ENCODE measurements at regions not wholly inside any gene's neighbourhood (a gene's known extent, or its start where the extent isn't known, plus 50 kb on each side); places are given as distances from the start of the nearest gene placed in this dataset.

DNA sequence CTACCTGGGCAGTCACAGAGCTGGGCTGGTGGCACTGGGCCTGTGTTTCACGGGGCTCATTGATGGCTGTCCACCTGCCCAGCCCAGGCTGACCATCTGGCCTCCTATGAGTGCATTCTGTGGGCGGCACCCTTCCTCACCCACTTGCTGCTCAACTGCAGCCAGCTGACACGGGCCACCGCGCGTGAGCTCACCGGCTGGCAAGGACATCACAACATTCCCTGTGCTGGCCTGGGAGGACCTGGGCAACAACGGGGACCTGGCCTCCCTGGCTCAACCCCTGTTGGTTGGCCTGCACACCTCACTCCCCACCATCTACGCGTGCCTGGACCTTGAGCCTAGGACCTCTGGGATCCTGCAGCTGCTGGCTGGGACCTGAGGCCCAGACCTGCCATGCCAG is 98.2 kb upstream of the DTNA start:
- Histone ChIP-seq H3K36me3 (replicated peaks in 1 of 2; ENCODE audit: control insufficient read depth in 2 of 2, insufficient read depth in 2 of 2, low read length in 2 of 2) (no peaks in the 10 kb centered on the region), H3K14ac (ENCODE audit: low read length) (peak overlapping the region; percentile 86), H4K91ac (ENCODE audit: low read depth, low read length, poor library complexity) (no peak overlapping the region), H2AFZ (ENCODE audit: low read length) (no peak overlapping the region), H3K9ac (ENCODE audit: low read depth, low read length, poor library complexity) (peak overlapping the region; percentile 50), H3K79me1 (ENCODE audit: low read depth, low read length) (no peaks in the 10 kb centered on the region), H3K9me3 (replicated peaks in 1 of 2; ENCODE audit: control insufficient read depth in 2 of 2, insufficient read depth in 1 of 2, low read depth in 1 of 2, low read length in 2 of 2) (peaks cover 0 to 4% of the 10 kb centered on the region in 2 donors), H4K8ac (ENCODE audit: low read depth, low read length) (peak overlapping the region; percentile 65), H2BK15ac (ENCODE audit: low read length) (peak overlapping the region; percentile 49), H3K27me3 (ENCODE audit: control insufficient read depth in 3 of 3, insufficient read depth in 3 of 3, low read depth in 1 of 3, low read length in 3 of 3) (no peaks in the 10 kb centered on the region), H3K4me2 (ENCODE audit: insufficient read depth, low read length, poor library complexity, severe bottlenecking) (no peak overlapping the region), H3K4ac (ENCODE audit: low read length) (peak overlapping the region; percentile 37), H3K4me3 (ENCODE audit: low read length in 2 of 2) (peak overlapping the region in 1 of 2 donors; percentile 37), H3K23ac (ENCODE audit: low read depth, low read length, poor library complexity) (peak overlapping the region; percentile 95), H2BK5ac (ENCODE audit: low read length) (peak overlapping the region; percentile 66), H2BK120ac (ENCODE audit: low read depth, low read length) (no peak overlapping the region), H3K4me1 (ENCODE audit: control insufficient read depth in 2 of 2, insufficient read depth in 1 of 2, low read depth in 1 of 2, low read length in 2 of 2) (no peaks in the 10 kb centered on the region), H2AK5ac (ENCODE audit: low read depth, low read length) (peak overlapping the region; percentile 71), H3K27ac (replicated peaks; ENCODE audit: low read length) (no peak overlapping the region), H2BK12ac (ENCODE audit: low read length) (peak overlapping the region; percentile 76), H3K18ac (ENCODE audit: low read length) (peak overlapping the region; percentile 89)
- no CpG with 5 or more reads among the region's 10 CpGs for WGBS, 2 donors (ENCODE audit: extremely low coverage in 2 of 2, insufficient read length in 2 of 2, insufficient replicate concordance in 1 of 2)
- no peak for DNase-seq (ENCODE audit: low spot score)

DNA sequence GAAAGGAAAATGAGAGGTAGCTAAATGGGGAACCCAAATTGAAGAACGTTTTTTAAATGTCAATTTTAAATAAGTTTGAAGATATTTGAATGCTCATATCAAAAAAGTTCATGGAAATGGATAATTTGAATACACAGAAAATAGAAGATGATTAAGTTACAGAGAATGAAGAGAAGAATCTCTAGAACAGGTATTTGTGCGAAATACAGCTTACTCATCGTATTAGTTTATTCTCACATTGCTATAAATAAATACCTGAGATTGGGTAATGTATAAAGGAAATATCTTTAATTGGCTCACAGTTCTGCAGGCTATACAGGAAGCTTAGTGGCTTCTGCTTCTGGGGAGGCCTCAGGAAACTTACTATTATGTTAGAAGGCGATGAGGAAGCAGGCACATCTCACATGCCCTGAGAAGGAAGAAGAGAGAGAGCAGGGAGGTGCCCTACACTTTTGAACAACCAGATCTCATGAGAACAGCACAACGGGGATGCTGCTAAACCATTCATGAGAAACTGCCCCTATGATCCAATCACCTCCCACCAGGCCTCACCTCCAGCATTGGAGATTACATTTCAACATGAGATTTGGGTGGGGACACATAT is 89.7 kb upstream of the DTNA start:
- H2BK12ac ChIP-seq (ENCODE audit: low read length): no peak overlapping the region
- H3K18ac ChIP-seq (ENCODE audit: low read length): no peak overlapping the region
- no peak overlapping the region for H3K4ac ChIP-seq (ENCODE audit: low read length)
- H3K9me3 ChIP-seq (replicated peaks in 1 of 2; ENCODE audit: control insufficient read depth in 2 of 2, insufficient read depth in 1 of 2, low read depth in 1 of 2, low read length in 2 of 2): peaks cover 0 to 5% of the 10 kb centered on the region in 2 donors
- H3K4me2 ChIP-seq (ENCODE audit: insufficient read depth, low read length, poor library complexity, severe bottlenecking): no peak overlapping the region
- no peak overlapping the region for H2AFZ ChIP-seq (ENCODE audit: low read length)
- no peak overlapping the region for H3K9ac ChIP-seq (ENCODE audit: low read depth, low read length, poor library complexity)
- H4K91ac ChIP-seq (ENCODE audit: low read depth, low read length, poor library complexity): no peak overlapping the region
- no peak overlapping the region for H3K14ac ChIP-seq (ENCODE audit: low read length)
- no peak for DNase-seq (ENCODE audit: low spot score)
- H3K4me1 ChIP-seq (ENCODE audit: control insufficient read depth in 2 of 2, insufficient read depth in 1 of 2, low read depth in 1 of 2, low read length in 2 of 2): no peaks in the 10 kb centered on the region
- no peaks in the 10 kb centered on the region for H3K79me1 ChIP-seq (ENCODE audit: low read depth, low read length)
- no peak overlapping the region for H3K4me3 ChIP-seq (ENCODE audit: low read length in 2 of 2)
- no CpG with 5 or more reads among the region's 5 CpGs for WGBS, 2 donors (ENCODE audit: extremely low coverage in 2 of 2, insufficient read length in 2 of 2, insufficient replicate concordance in 1 of 2)
- no peak overlapping the region for H2BK5ac ChIP-seq (ENCODE audit: low read length)
- no peaks in the 10 kb centered on the region for H3K36me3 ChIP-seq (replicated peaks in 1 of 2; ENCODE audit: control insufficient read depth in 2 of 2, insufficient read depth in 2 of 2, low read length in 2 of 2)
- no peak overlapping the region for H4K8ac ChIP-seq (ENCODE audit: low read depth, low read length)
- H2BK15ac ChIP-seq (ENCODE audit: low read length): no peak overlapping the region
- H2BK120ac ChIP-seq (ENCODE audit: low read depth, low read length): no peak overlapping the region
- no peak overlapping the region for H3K27ac ChIP-seq (replicated peaks; ENCODE audit: low read length)
- no peak overlapping the region for H3K23ac ChIP-seq (ENCODE audit: low read depth, low read length, poor library complexity)
- H2AK5ac ChIP-seq (ENCODE audit: low read depth, low read length): no peak overlapping the region
- H3K27me3 ChIP-seq (ENCODE audit: control insufficient read depth in 3 of 3, insufficient read depth in 3 of 3, low read depth in 1 of 3, low read length in 3 of 3): no peaks in the 10 kb centered on the region

DNA sequence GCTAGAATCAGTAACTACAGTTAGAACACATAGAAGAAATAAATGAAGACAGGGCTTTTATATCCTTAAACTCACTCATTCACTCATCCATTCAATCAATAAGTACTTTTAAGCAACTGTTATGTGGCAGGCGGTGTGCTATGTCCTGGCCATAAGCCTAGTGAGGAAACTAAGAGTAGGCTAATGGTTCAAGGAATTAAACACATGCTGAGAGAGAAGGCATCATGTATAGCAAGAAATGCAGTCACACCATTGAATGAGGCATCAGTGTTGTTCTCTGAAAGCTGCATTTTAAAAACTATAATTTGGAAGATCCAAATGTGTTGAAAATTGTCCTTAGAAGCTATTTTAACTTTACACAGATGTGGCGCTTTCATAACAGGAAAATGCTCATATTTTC is 86.5 kb upstream of the DTNA start:
- no peak overlapping the region for H2AK5ac ChIP-seq (ENCODE audit: low read depth, low read length)
- H3K27ac ChIP-seq (replicated peaks; ENCODE audit: low read length): no peak overlapping the region
- no peak overlapping the region for H2BK15ac ChIP-seq (ENCODE audit: low read length)
- H3K18ac ChIP-seq (ENCODE audit: low read length): no peak overlapping the region
- H3K79me1 ChIP-seq (ENCODE audit: low read depth, low read length): no peaks in the 10 kb centered on the region
- no peak overlapping the region for H3K4me2 ChIP-seq (ENCODE audit: insufficient read depth, low read length, poor library complexity, severe bottlenecking)
- no peak overlapping the region for H3K4ac ChIP-seq (ENCODE audit: low read length)
- no peak overlapping the region for H3K9ac ChIP-seq (ENCODE audit: low read depth, low read length, poor library complexity)
- no peak overlapping the region for H2BK12ac ChIP-seq (ENCODE audit: low read length)
- peaks cover 0 to 3% of the 10 kb centered on the region in 2 donors for H3K9me3 ChIP-seq (replicated peaks in 1 of 2; ENCODE audit: control insufficient read depth in 2 of 2, insufficient read depth in 1 of 2, low read depth in 1 of 2, low read length in 2 of 2)
- no peak overlapping the region for H2BK5ac ChIP-seq (ENCODE audit: low read length)
- no peak for DNase-seq (ENCODE audit: low spot score)
- H3K36me3 ChIP-seq (replicated peaks in 1 of 2; ENCODE audit: control insufficient read depth in 2 of 2, insufficient read depth in 2 of 2, low read length in 2 of 2): no peaks in the 10 kb centered on the region
- H4K8ac ChIP-seq (ENCODE audit: low read depth, low read length): no peak overlapping the region
- no peak overlapping the region for H3K23ac ChIP-seq (ENCODE audit: low read depth, low read length, poor library complexity)
- no peak overlapping the region for H4K91ac ChIP-seq (ENCODE audit: low read depth, low read length, poor library complexity)
- no peaks in the 10 kb centered on the region for H3K4me1 ChIP-seq (ENCODE audit: control insufficient read depth in 2 of 2, insufficient read depth in 1 of 2, low read depth in 1 of 2, low read length in 2 of 2)
- no CpG with 5 or more reads among the region's 2 CpGs for WGBS, 2 donors (ENCODE audit: extremely low coverage in 2 of 2, insufficient read length in 2 of 2, insufficient replicate concordance in 1 of 2)
- H2AFZ ChIP-seq (ENCODE audit: low read length): no peak overlapping the region
- H2BK120ac ChIP-seq (ENCODE audit: low read depth, low read length): no peak overlapping the region
- no peaks in the 10 kb centered on the region for H3K27me3 ChIP-seq (ENCODE audit: control insufficient read depth in 3 of 3, insufficient read depth in 3 of 3, low read depth in 1 of 3, low read length in 3 of 3)
- no peak overlapping the region for H3K14ac ChIP-seq (ENCODE audit: low read length)
- H3K4me3 ChIP-seq (ENCODE audit: low read length in 2 of 2): no peak overlapping the region

DNA sequence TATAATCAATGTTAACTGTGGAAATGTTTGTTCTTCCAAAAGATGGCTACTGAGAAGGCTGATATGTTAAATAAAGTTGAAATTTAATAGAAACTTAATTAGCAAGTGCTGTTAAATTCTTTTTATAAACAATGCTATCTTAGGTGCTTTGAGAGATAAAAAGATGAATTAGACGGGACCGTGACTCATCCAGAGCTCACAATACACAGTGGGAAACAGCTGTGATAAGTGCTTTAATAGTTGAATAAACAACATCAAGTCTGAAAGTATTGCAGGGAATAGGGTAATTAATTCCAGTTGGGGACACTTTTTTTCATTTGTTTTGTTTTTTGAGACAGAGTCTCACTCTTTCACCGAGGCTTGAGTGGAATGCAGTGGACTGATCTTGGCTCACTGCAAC is 85.5 kb upstream of the DTNA start:
- no peak overlapping the region for H3K14ac ChIP-seq (ENCODE audit: low read length)
- no peak overlapping the region for H4K91ac ChIP-seq (ENCODE audit: low read depth, low read length, poor library complexity)
- H2BK5ac ChIP-seq (ENCODE audit: low read length): no peak overlapping the region
- no peaks in the 10 kb centered on the region for H3K27me3 ChIP-seq (ENCODE audit: control insufficient read depth in 3 of 3, insufficient read depth in 3 of 3, low read depth in 1 of 3, low read length in 3 of 3)
- H3K9ac ChIP-seq (ENCODE audit: low read depth, low read length, poor library complexity): no peak overlapping the region
- H2BK12ac ChIP-seq (ENCODE audit: low read length): no peak overlapping the region
- no peaks in the 10 kb centered on the region for H3K79me1 ChIP-seq (ENCODE audit: low read depth, low read length)
- WGBS, 2 donors (ENCODE audit: extremely low coverage in 2 of 2, insufficient read length in 2 of 2, insufficient replicate concordance in 1 of 2): no CpG with 5 or more reads among the region's 3 CpGs
- H3K36me3 ChIP-seq (replicated peaks in 1 of 2; ENCODE audit: control insufficient read depth in 2 of 2, insufficient read depth in 2 of 2, low read length in 2 of 2): no peaks in the 10 kb centered on the region
- H3K9me3 ChIP-seq (replicated peaks in 1 of 2; ENCODE audit: control insufficient read depth in 2 of 2, insufficient read depth in 1 of 2, low read depth in 1 of 2, low read length in 2 of 2): peaks cover 0 to 3% of the 10 kb centered on the region in 2 donors
- no peak overlapping the region for H2BK15ac ChIP-seq (ENCODE audit: low read length)
- H3K18ac ChIP-seq (ENCODE audit: low read length): no peak overlapping the region
- DNase-seq (ENCODE audit: low spot score): no peak
- no peaks in the 10 kb centered on the region for H3K4me1 ChIP-seq (ENCODE audit: control insufficient read depth in 2 of 2, insufficient read depth in 1 of 2, low read depth in 1 of 2, low read length in 2 of 2)
- no peak overlapping the region for H3K4me2 ChIP-seq (ENCODE audit: insufficient read depth, low read length, poor library complexity, severe bottlenecking)
- no peak overlapping the region for H2AFZ ChIP-seq (ENCODE audit: low read length)
- H3K23ac ChIP-seq (ENCODE audit: low read depth, low read length, poor library complexity): no peak overlapping the region
- H3K27ac ChIP-seq (replicated peaks; ENCODE audit: low read length): no peak overlapping the region
- no peak overlapping the region for H2BK120ac ChIP-seq (ENCODE audit: low read depth, low read length)
- no peak overlapping the region for H3K4ac ChIP-seq (ENCODE audit: low read length)
- H4K8ac ChIP-seq (ENCODE audit: low read depth, low read length): no peak overlapping the region
- no peak overlapping the region for H2AK5ac ChIP-seq (ENCODE audit: low read depth, low read length)
- H3K4me3 ChIP-seq (ENCODE audit: low read length in 2 of 2): no peak overlapping the region

Data from neuronal stem cell (in vitro differentiated cells).